GM12864 (cell line): ENCODE measurements at regions not wholly inside any gene's neighbourhood (a gene's known extent, or its start where the extent isn't known, plus 50 kb on each side); places are given as distances from the start of the nearest gene placed in this dataset.

Source experiments
- DNase-seq: peaks from one replicate; pipeline ENCODE4 v3.0.0-alpha.2; 2011; ENCODE audit warnings: low read depth
- H3K4me3 ChIP-seq: 2 replicates; pipeline ENCODE4 v1.5.1; 2011; ENCODE audit warnings: mild to moderate bottlenecking, low read depth, low read length, control low read depth
- TF ChIP-seq, protein P1 (sequence below): IDR thresholded peaks from 2 replicates; pipeline ENCODE4 v1.5.1; 2011; ENCODE audit warnings: low read depth, mild to moderate bottlenecking, moderate library complexity, low read length, control low read depth, inconsistent platforms; ENCODE audit errors: missing control alignments

DNA sequence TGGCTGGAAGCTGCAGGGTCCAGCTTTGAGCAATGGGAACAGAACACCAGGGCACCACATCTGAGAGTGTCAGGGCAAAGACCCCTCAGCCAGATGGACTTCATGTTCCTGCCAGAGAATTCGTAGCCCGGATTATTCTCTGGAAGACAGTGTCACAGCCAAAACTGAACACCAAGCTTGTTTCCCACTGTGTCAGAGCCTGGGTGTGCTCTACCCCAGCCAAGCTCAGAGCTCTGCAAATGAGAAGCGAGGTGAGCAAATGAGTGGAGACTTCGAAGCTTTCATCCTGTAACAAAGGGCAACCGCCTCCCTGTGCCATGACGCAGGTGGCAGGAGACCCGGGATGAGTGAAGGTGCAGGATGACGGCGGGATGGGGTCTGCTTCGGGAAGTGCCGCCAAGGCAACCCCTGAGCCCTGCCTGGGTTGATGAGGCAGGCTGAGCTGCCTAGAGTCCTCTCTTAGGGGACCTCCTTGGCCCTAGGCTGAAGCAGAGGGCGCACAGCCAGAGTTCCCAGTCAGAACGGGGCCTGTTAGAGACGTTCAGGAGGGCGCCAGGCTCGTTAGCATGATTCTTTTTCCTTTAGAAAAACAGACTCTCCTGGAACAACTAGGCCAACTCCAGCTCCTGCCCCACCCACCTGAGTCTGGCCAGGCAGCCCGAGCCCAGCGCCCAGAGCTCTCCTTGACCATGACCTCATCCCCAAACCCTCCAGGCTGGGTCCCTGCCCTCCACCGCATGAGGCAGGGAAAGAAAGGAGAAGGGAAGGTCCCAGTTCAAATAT, 187.7 kb downstream of the SOD2 start:
- TF ChIP-seq, protein P1, sequence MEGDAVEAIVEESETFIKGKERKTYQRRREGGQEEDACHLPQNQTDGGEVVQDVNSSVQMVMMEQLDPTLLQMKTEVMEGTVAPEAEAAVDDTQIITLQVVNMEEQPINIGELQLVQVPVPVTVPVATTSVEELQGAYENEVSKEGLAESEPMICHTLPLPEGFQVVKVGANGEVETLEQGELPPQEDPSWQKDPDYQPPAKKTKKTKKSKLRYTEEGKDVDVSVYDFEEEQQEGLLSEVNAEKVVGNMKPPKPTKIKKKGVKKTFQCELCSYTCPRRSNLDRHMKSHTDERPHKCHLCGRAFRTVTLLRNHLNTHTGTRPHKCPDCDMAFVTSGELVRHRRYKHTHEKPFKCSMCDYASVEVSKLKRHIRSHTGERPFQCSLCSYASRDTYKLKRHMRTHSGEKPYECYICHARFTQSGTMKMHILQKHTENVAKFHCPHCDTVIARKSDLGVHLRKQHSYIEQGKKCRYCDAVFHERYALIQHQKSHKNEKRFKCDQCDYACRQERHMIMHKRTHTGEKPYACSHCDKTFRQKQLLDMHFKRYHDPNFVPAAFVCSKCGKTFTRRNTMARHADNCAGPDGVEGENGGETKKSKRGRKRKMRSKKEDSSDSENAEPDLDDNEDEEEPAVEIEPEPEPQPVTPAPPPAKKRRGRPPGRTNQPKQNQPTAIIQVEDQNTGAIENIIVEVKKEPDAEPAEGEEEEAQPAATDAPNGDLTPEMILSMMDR = no peak
- DNase-seq = no peak
- no peak overlapping the region for H3K4me3 ChIP-seq

- no peak for DNase-seq
- no peak overlapping the region for H3K4me3 ChIP-seq
- TF ChIP-seq, protein P1 = no peak
Measured at GRCh38 chr6:159501558-159501957, 191.5 kb downstream of the SOD2 start.

- no peak overlapping the region for H3K4me3 ChIP-seq
- DNase-seq = no peak
- TF ChIP-seq, protein P1 = no peak
Measured at GRCh38 chr6:159499034-159499433, 194.0 kb downstream of the SOD2 start.

DNA sequence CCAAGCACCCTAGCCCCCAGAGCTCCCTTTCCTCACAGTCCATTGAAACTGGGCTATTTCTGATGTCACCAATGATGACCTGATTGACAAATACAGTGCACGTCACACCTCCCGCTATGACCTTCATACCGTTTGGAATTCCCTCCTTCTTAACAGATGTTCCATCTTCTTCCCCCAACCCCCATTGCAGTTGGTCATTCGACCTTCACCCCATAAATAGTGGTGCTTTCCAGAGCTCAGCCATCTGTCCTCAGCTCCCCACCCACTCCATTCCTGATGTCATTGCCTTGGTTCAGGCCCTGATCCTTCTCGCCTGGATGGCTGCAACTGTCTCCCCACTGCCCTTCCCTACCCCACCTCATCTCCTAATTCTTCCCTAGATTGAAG, 198.5 kb downstream of the SOD2 start:
- DNase-seq = no peak
- TF ChIP-seq, protein P1 = no peak
- no peak overlapping the region for H3K4me3 ChIP-seq

DNA sequence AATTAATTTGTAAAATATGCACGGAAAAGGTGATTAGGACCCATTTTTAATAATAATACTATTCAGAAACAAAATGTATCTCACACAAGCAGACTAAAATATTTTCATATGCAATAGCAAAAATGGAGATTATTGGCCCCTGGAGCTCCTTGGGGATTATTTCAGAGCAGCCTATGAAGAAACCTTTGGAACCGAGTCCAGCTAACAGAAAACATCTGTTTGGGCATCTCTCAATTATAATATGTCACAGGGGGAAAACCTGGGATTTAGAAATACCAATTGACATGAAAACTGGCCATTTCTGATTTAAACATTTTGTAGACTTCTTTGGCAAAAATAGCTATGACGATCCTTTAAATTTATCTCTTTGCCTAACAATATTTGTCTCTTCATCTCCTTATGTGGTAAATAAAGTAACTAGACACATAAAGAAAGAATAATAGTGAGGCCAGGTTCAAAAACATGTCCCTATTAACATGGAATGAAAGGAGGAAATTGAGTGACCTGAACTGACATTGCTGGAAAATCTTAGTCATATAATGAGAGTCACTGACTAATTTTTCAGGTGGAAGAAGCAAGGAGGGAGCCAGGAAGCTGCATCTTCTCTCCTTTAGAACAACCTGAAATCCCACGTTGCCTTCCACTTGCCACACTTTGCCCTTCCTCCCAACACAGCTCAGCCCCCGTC, 199.0 kb downstream of the SOD2 start:
- H3K4me3 ChIP-seq = no peak overlapping the region
- TF ChIP-seq, protein P1 = no peak
- no peak for DNase-seq

DNA sequence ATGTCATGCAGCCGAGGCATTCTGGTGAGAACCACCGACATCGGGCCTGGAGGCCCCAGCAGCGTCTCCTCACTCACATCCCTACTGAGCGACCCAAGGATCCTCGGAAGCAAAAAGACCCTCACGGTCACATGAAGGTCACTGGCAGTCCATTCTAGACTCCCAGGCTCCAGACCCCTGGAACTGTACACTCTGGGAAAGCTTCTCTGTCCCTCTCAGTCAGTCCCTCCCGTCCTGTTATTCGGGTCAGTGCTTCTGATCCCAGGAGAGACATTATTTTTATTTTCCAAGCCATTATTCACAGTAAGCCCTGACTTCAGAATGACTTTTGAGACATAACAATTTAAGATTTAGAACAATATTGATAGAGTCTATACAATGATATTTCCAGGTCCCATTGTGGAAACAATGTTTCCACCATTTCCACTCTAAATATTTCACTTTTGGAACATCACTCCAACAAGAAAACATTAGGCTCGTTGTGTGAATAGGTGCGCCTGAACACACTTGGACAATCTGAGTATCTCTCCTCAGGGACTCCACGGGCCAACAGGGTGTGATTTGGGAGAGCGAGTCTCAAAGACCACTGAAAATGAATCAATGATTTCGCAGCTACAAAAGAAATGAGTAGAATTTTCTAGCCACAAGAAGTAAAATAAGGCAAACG, 199.7 kb downstream of the SOD2 start:
- TF ChIP-seq, protein P1 = no peak
- no peak overlapping the region for H3K4me3 ChIP-seq
- DNase-seq = no peak
